ENCODE measurements at regions not wholly inside any gene's neighbourhood (a gene's known extent, or its start where the extent isn't known, plus 50 kb on each side); places are given as distances from the start of the nearest gene placed in this dataset.

GRCh38 chr21:35622612-35623011, 437.7 kb downstream of the SETD4 start:
- TF ChIP-seq GATA2 (IDR thresholded peaks at IDR 0.05; ENCODE audit: low read depth, low read length) (no peak), GATA3 (IDR thresholded peaks at IDR 0.05; ENCODE audit: low read depth, low read length) (no peak)

GRCh38 chr21:35619184-35619583, 441.1 kb downstream of the SETD4 start:
- TF ChIP-seq GATA3 (IDR thresholded peaks at IDR 0.05; ENCODE audit: low read depth, low read length) (no peak), GATA2 (IDR thresholded peaks at IDR 0.05; ENCODE audit: low read depth, low read length) (no peak)

- TF ChIP-seq GATA3 (IDR thresholded peaks at IDR 0.05; ENCODE audit: low read depth, low read length) (no peak), GATA2 (IDR thresholded peaks at IDR 0.05; ENCODE audit: low read depth, low read length) (no peak)
These were observed 442.8 kb downstream of the SETD4 start for GRCh38 chr21:35617491-35617890.

GRCh38 chr21:35616090-35616489, 444.2 kb downstream of the SETD4 start:
- TF ChIP-seq GATA3 (IDR thresholded peaks at IDR 0.05; ENCODE audit: low read depth, low read length) (no peak), GATA2 (IDR thresholded peaks at IDR 0.05; ENCODE audit: low read depth, low read length) (no peak)

- no peak for TF ChIP-seq GATA3 (IDR thresholded peaks at IDR 0.05; ENCODE audit: low read depth, low read length)
- no peak for TF ChIP-seq GATA2 (IDR thresholded peaks at IDR 0.05; ENCODE audit: low read depth, low read length)
These were observed 445.0 kb downstream of the SETD4 start for GRCh38 chr21:35615325-35615724.

GRCh38 chr21:35614396-35614921, 445.9 kb downstream of the SETD4 start:
- TF ChIP-seq GATA3 (IDR thresholded peaks at IDR 0.05; ENCODE audit: low read depth, low read length): no peak
- no peak for TF ChIP-seq GATA2 (IDR thresholded peaks at IDR 0.05; ENCODE audit: low read depth, low read length)

GRCh38 chr21:35611708-35612132, 448.6 kb downstream of the SETD4 start:
- TF ChIP-seq GATA2 (IDR thresholded peaks at IDR 0.05; ENCODE audit: low read depth, low read length) (no peak), GATA3 (IDR thresholded peaks at IDR 0.05; ENCODE audit: low read depth, low read length) (no peak)

GRCh38 chr21:35609263-35609662, 451.1 kb downstream of the SETD4 start:
- TF ChIP-seq GATA2 (IDR thresholded peaks at IDR 0.05; ENCODE audit: low read depth, low read length) (no peak), GATA3 (IDR thresholded peaks at IDR 0.05; ENCODE audit: low read depth, low read length) (no peak)

GRCh38 chr21:35607406-35607805, 452.9 kb downstream of the SETD4 start:
- TF ChIP-seq GATA3 (IDR thresholded peaks at IDR 0.05; ENCODE audit: low read depth, low read length): no peak
- no peak for TF ChIP-seq GATA2 (IDR thresholded peaks at IDR 0.05; ENCODE audit: low read depth, low read length)

GRCh38 chr21:35606578-35606977, 453.7 kb downstream of the SETD4 start:
- TF ChIP-seq GATA2 (IDR thresholded peaks at IDR 0.05; ENCODE audit: low read depth, low read length): no peak
- no peak for TF ChIP-seq GATA3 (IDR thresholded peaks at IDR 0.05; ENCODE audit: low read depth, low read length)

GRCh38 chr21:35606146-35606545, 454.2 kb downstream of the SETD4 start:
- no peak for TF ChIP-seq GATA3 (IDR thresholded peaks at IDR 0.05; ENCODE audit: low read depth, low read length)
- no peak for TF ChIP-seq GATA2 (IDR thresholded peaks at IDR 0.05; ENCODE audit: low read depth, low read length)

- no peak for TF ChIP-seq GATA3 (IDR thresholded peaks at IDR 0.05; ENCODE audit: low read depth, low read length)
These were observed 456.8 kb downstream of the SETD4 start for GRCh38 chr21:35603494-35603893.

- TF ChIP-seq GATA2 (IDR thresholded peaks at IDR 0.05; ENCODE audit: low read depth, low read length): no peak
- no peak for TF ChIP-seq GATA3 (IDR thresholded peaks at IDR 0.05; ENCODE audit: low read depth, low read length)
These were observed 457.4 kb downstream of the SETD4 start for GRCh38 chr21:35602811-35603362.

- TF ChIP-seq GATA3 (IDR thresholded peaks at IDR 0.05; ENCODE audit: low read depth, low read length): no peak
- TF ChIP-seq GATA2 (IDR thresholded peaks at IDR 0.05; ENCODE audit: low read depth, low read length): no peak
These were observed 459.1 kb downstream of the SETD4 start for GRCh38 chr21:35601211-35601610.

GRCh38 chr21:35599164-35599563, 461.2 kb downstream of the SETD4 start:
- TF ChIP-seq GATA3 (IDR thresholded peaks at IDR 0.05; ENCODE audit: low read depth, low read length) (no peak), GATA2 (IDR thresholded peaks at IDR 0.05; ENCODE audit: low read depth, low read length) (no peak)

All from SH-SY5Y (cell line).